ENCODE measurements at regions not wholly inside any gene's neighbourhood (a gene's known extent, or its start where the extent isn't known, plus 50 kb on each side); places are given as distances from the start of the nearest gene placed in this dataset.

DNA sequence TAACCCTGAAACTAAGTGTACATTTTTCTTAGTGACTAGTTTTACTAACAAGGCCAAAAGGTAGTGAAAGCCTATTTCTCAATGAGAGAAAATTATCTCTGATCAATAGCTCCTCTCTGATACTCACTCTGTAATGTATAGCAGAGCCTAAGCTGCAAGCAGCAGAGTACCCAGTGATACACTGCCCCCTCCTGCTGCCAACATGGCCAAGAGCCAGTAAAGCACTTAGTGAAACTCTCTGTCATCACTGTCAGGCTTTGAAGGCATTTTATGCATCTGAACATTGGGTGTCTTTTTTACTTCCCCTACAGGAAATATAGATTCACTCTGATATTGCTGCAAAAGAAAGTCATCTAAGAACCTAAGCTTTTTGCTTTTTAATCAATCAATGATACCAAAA, 784.1 kb upstream of the CDH7 start:
- H3K27ac ChIP-seq: no peak overlapping the region
- no peak for TF ChIP-seq CTCF (conservative IDR thresholded peaks at IDR 0.05)

DNA sequence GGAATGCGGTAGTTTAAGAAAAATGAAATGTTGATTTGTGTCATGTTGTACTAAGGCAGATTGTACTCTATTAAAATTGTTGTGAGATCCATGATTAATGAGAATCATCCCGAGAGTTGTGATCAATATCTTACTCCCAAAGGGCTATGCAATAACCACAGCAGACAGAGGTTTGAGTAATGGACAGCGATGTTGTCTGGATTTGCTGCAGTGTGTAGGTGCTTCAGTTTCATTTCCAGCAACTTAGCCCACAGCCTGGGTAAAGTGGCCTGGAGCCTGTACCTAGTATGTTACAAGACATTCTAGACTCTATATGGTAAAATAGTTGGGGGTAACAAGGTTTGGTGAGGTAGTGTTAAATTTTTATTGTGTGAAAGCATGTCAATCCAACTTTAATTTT, 794.3 kb upstream of the CDH7 start:
- no peak for TF ChIP-seq CTCF (conservative IDR thresholded peaks at IDR 0.05)

GRCh38 chr18:64949885-64950284, 800.9 kb upstream of the CDH7 start:
- TF ChIP-seq CTCF (conservative IDR thresholded peaks at IDR 0.05): no peak

More for the DNA sequence above, 794.3 kb upstream of the CDH7 start:
- no peak overlapping the region for H3K27ac ChIP-seq

GRCh38 chr18:64936671-64937070, 787.8 kb upstream of the LINC00305 start:
- H3K27ac ChIP-seq: no peak overlapping the region
- TF ChIP-seq CTCF (conservative IDR thresholded peaks at IDR 0.05): no peak

More at GRCh38 chr18:64949885-64950284, 800.9 kb upstream of the CDH7 start:
- H3K27ac ChIP-seq: no peak overlapping the region

- TF ChIP-seq CTCF (conservative IDR thresholded peaks at IDR 0.05): no peak
- H3K27ac ChIP-seq: no peak overlapping the region
Observed at GRCh38 chr18:64929036-64929435, 780.1 kb upstream of the LINC00305 start.

DNA sequence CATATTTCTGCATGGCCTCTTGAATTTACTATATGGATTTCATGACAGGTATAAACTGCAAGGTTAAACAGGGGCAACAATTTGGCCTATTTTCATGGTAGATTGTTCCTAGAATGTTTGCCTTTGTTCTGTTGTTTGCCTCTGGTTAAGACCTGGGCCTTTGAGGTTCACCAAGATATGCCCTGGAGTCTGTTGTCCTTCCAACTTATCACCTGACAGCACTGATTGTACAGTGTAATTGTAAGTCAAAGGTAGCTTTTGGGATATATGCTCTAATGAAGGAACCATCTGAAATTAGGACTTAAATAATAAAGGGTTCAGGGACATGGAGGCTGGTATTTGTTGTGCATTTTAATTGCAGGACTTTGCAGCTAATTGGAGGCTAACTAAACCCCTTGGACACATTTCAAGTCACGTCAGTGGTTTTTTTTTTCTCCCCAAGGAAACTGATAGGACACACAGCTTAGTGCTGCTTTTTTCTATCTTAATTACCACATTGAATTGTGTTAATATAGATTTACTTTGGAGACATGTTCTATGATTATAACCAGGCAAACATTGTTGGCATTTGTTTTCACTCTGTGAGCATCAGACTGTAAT, 771.2 kb upstream of the LINC00305 start:
- peak overlapping the region; percentile 24; the same call in 1 of the 2 replicates for H3K27ac ChIP-seq
- TF ChIP-seq CTCF (conservative IDR thresholded peaks at IDR 0.05): no peak

DNA sequence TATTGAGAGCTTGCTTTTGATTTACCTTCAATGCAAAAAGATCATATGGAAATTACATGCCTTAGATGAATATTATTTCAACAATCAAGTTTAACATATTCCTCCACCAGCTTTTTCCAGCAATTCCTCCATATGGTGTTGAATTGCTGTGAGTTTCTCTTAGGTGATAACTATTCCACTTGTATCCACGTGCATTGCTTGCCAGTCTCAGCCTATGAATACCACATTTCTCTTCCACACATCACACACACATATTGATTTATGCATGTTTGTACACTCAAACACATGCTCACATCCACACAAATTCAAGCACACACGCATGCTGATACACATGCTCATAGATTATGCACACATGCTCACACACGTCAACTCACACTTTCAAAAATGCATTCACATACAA, 770.0 kb upstream of the LINC00305 start:
- no peak overlapping the region for H3K27ac ChIP-seq
- no peak for TF ChIP-seq CTCF (conservative IDR thresholded peaks at IDR 0.05)

Measured in VCaP (cell line).